Activated CD8-positive, alpha-beta memory T cell treated with anti-CD3 and anti-CD28 coated beads for 36 hours (primary cell): ENCODE measurements at regions not wholly inside any gene's neighbourhood (a gene's known extent, or its start where the extent isn't known, plus 50 kb on each side); places are given as distances from the start of the nearest gene placed in this dataset.
"Not testable (repeated sequence)": the region's sequence is repeated elsewhere in the genome, so short reads cannot be mapped to it uniquely, and the experiment has no call there.

Experiments used
- CTCF ChIA-PET: fragments of 350-600 bp; sonication (Branson Sonifier 250); formaldehyde crosslinking; loops from one replicate; lab custom pipeline; 2021; ENCODE audit warnings: antibody characterized with exemption; lab: Charles Lee
- POLR2A ChIA-PET: fragments of 350-600 bp; sonication (Branson Sonifier 250); formaldehyde crosslinking; loops from one replicate; lab custom pipeline; 2021; ENCODE audit warnings: antibody characterized with exemption; lab: Charles Lee

DNA sequence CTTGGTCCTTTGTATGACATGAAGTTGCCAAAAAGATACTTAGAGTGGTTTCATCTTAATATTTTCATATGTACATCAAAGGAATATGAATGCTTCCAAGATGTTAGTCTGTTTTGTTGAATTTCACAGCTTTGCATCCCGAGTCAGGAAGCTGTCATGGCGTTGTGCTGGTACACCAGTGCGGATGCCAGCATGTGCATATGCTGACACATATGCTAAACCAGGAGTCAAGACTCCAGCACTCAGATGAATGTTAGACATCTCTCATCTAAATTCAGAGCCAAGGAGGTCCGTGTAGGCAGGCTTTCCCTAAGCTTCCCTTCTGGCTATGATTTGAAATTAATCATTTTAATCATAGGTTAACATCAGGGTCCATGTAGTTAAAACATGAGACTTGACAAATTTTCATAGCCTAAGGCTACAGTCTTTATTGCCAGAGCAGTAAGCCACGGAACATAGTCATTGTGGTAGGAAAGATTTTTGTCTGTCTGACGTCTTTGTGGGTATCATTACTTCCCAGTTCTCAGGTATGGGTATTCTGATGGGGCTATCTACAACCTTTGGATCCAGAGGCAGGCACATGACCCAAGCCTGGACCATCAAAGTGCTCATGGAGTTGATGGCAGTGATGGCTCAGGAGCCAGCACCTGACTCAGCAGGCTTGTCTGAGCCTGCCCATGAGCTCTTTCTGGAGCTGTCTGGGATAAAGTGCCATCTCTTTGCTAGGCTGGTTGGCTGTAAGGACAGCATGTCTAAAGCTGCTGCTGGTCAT, 246.1 kb downstream of the KCNRG start:
- CTCF ChIA-PET = interaction anchor here (0.5 to 1.4 kb wide), 2 partner anchors 21 to 285 kb away, joined by 4 to 5 read pairs; no protein-coding TSS in a partner anchor
- POLR2A ChIA-PET = no interaction called here

GRCh38 chr13:50267066-50267465, 251.8 kb downstream of the KCNRG start:
- POLR2A ChIA-PET = no interaction called here
- CTCF ChIA-PET = no interaction called here

GRCh38 chr13:50267917-50268316, 252.7 kb downstream of the KCNRG start:
- ChIA-PET CTCF (no interaction called here), POLR2A (no interaction called here)

DNA sequence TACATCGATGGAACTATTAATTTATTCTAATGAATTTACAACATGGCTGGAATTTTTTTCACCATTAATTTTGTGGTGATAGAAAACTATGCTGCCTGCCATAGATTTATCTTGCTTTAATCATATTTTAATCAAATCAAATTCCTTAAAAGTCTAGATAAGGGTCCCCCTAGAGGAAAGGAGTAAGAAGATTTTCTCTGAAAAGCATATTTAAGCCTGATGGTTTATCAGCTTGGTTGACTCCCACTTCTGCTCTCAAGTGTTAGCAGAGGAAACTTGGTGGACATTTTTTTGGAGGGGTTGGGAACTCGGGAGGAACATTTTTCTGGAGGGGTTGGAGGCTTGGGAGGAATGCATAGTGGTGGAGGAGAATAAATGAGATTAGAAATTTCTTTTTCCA, 253.3 kb downstream of the KCNRG start:
- ChIA-PET POLR2A (no interaction called here), CTCF (no interaction called here)

DNA sequence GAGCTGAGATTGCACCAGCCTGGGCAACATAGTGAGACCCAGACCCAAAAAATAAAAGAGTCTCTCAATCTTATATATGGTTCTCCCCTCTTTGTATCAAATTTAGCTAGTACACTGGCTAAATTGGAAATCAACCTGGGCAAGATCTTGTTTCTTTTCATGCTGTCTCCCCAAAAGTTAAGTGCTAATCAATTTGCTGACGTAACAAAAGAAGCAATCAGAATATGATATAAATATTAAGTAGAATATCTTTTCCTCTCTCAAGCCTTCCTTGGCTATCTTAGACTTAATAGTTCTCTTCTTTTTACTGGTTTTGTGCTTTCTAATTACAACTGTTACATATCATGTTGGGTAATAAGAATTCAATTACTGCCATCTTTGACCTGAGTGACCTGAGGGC, 258.9 kb downstream of the KCNRG start:
- ChIA-PET CTCF (no interaction called here), POLR2A (no interaction called here)

- ChIA-PET CTCF (no interaction called here), POLR2A (no interaction called here)
Measured at GRCh38 chr13:50275392-50276063, 260.3 kb downstream of the KCNRG start.

GRCh38 chr13:50276550-50276949, 261.3 kb downstream of the KCNRG start:
- POLR2A ChIA-PET = no interaction called here
- CTCF ChIA-PET = no interaction called here

GRCh38 chr13:50277127-50277526, 261.9 kb downstream of the KCNRG start:
- POLR2A ChIA-PET = no interaction called here
- CTCF ChIA-PET = no interaction called here

- POLR2A ChIA-PET = no interaction called here
- CTCF ChIA-PET = no interaction called here
Measured at GRCh38 chr13:50277906-50278305, 262.7 kb downstream of the KCNRG start.

DNA sequence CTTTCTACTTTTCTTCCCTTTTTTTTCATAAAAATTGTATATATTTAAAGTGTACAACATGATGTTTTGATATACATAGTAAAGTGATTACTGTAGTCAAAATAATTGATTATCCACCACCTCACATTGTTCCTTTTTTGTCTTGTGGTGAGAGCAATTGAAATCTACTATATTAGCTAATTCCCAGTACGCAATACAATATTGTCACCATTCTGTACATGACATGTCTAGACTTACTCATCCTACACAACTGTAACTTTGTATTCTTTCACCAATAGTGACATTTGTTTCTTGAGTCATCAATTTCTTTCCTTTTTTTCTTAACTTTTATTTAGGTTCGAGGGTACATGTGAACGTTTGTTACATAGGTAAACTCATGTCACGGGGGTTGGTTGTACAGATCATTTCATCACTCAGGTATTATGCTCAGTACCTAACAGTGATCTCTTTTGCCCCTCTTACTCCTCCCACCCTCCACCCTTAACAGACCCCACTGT, 265.2 kb downstream of the KCNRG start:
- ChIA-PET POLR2A (no interaction called here), CTCF (no interaction called here)

DNA sequence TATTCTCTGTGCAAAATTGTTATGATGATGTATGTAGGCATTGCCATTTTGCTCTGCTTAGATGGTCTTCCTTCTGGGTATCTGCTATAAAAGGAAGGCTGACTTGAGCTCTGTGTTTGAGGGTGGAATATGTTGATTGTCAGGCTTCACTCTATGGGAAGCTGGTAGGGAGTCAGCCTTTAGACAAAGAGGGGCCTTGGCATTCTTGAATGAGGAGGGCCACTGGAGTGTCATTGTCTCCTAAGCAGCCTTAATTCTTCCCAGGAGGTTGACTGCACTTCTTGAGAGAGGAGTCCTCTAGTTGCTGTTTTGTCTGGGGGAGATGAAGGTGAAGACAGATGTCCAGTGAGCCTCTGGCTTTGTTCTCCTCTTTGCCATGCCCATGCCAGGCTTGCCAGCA, 266.8 kb downstream of the KCNRG start:
- POLR2A ChIA-PET = no interaction called here
- CTCF ChIA-PET = no interaction called here

GRCh38 chr13:50283017-50283416, 267.8 kb downstream of the KCNRG start:
- POLR2A ChIA-PET = no interaction called here
- CTCF ChIA-PET = no interaction called here

- CTCF ChIA-PET = no interaction called here
- POLR2A ChIA-PET = no interaction called here
Measured at GRCh38 chr13:50284540-50284939, 269.3 kb downstream of the KCNRG start.

DNA sequence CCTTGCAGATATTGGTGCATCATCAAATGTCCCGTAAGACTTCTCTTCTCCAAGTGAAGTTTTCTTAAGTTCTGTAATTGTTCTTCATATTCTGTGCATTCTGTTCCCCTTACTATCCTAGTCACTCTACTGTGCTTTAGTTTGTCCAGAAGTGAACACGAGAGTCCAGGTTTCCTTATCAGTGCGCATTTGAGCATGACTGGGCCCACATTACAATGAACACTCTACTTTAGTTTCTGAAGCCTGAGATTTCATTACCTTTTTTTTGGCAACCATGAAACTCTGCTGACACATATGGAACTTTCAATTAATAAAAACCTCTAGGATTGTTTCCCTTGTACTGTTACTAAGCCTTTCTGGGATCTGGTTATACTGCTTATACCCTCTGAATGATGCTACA, 270.0 kb downstream of the KCNRG start:
- POLR2A ChIA-PET = no interaction called here
- CTCF ChIA-PET = no interaction called here

- ChIA-PET POLR2A (no interaction called here), CTCF (no interaction called here)
Measured at GRCh38 chr13:50286324-50286723, 271.1 kb downstream of the KCNRG start.

DNA sequence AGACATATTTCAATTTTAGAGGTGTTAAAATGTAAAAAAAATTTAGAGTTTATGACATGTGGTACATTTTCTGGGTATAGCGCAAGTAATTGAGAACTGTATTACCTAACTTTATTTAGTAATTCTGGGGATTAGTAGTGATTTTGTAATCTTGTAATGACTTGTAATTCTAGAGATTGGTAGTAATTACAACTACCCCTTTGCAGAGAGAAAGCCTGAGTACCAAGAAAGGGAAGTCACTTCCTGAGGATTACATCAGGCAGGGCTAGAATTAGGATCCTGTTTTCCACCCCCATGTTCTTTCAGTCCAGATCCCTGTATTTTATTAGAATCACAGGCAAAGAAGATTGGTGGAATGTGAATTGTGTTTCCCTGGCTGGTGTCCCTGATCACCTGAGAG, 274.9 kb downstream of the KCNRG start:
- ChIA-PET POLR2A (no interaction called here), CTCF (no interaction called here)

DNA sequence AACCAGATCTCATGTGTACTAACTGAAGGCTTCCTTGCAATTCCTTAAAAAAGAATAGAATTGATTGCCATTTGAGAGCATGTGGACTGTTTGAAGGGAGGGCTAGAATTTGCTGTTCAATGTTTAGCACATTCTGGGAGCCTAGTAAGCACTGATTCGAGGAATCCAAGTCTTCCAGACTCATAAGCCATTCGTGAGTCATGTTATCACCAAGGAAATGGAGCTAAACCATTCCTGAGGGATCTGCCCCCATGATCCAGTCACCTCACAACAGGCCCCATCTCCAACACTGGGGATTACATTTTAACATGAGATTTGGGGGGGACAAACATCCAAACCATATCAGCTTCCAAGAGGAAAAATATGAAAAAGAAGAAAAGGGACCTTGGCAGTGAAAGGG, 276.4 kb downstream of the KCNRG start:
- ChIA-PET POLR2A (no interaction called here), CTCF (no interaction called here)

DNA sequence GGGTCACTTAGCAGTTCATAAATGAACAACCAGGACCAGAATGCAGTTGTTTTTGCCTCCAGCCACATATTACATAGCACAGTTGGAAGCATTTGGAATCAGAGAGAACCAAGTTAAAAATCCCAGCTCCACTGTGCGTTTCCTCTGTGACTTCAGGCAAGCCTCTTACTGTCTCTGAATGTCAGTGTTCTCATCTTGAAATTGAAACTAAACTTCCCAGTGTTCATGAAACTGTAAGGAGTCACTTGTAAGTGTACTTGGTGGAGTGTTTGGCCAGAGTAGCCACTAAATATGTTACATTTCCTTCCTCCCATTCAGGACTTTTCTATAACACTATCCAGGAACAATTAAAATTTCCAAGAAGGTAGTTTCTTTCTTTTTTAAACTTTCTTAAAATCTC, 276.8 kb downstream of the KCNRG start:
- CTCF ChIA-PET = no interaction called here

DNA sequence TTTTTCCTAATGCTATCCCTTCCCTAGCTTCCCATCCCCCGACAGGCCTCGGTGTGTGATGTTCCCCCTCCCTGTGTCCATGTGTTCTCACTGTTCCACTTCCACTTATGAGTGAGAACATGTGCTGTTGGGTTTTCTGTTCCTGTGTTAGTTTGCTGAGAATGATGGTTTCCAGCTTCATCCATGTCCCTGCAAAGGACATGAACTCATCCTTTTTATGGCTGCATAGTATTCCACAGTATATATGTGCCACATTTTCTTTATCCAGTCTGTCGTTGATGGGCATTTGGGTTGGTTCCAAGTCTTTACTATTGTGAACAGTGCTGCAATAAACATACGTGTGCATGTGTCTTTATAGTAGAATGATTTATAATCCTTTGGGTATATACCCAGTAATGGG, 279.2 kb downstream of the KCNRG start:
- CTCF ChIA-PET, POLR2A ChIA-PET: not testable (repeated sequence)

More for the DNA sequence above, 276.8 kb downstream of the KCNRG start:
- POLR2A ChIA-PET = no interaction called here

- ChIA-PET CTCF (no interaction called here), POLR2A (no interaction called here)
Measured at GRCh38 chr13:50299546-50300249, 284.5 kb downstream of the KCNRG start.
